Neural cell (in vitro differentiated cells): ENCODE measurements at regions not wholly inside any gene's neighbourhood (a gene's known extent, or its start where the extent isn't known, plus 50 kb on each side); places are given as distances from the start of the nearest gene placed in this dataset.
A peak's percentile ranks its signal among the peaks of the same experiment; 100 is the strongest.

Source experiments
- H2AFZ ChIP-seq: fragments of 200-600, 300-800 bp; sonication (generic), shearing (Covaris generic); 2 replicates; pipeline ENCODE4 v1.6.0; 2014; ENCODE audit warnings: low read depth, mild to moderate bottlenecking, antibody characterized with exemption, low read length, moderate library complexity
- H3F3A ChIP-seq: fragments of 200-600 bp; shearing (Covaris generic); 2 replicates; pipeline ENCODE4 v1.6.1; 2016; ENCODE audit warnings: mild to moderate bottlenecking, moderate library complexity, mixed read lengths, antibody characterized with exemption, low read length; ENCODE audit not compliant: insufficient read depth, poor library complexity, severe bottlenecking
- H3K27ac ChIP-seq: fragments of 200-600, 300-800 bp; sonication (generic), shearing (Covaris generic); 2 replicates; pipeline ENCODE4 v1.5.1; 2014; ENCODE audit warnings: mild to moderate bottlenecking, low read length, moderate library complexity
- H3K27me3 ChIP-seq: fragments of 300-800, 200-600 bp; sonication (generic), shearing (Covaris generic); 2 replicates; pipeline ENCODE4 v1.6.0; 2014; ENCODE audit warnings: mild to moderate bottlenecking, low read depth, low read length, moderate library complexity; ENCODE audit not compliant: insufficient read depth
- H3K36me3 ChIP-seq: fragments of 300-800, 200-600 bp; sonication (generic), shearing (Covaris generic); 2 replicates; pipeline ENCODE4 v1.5.1; 2014; ENCODE audit warnings: mild to moderate bottlenecking, antibody characterized with exemption, low read length, moderate library complexity; ENCODE audit not compliant: insufficient read depth
- H3K4me2 ChIP-seq: fragments of 300-800, 200-600 bp; sonication (generic), shearing (Covaris generic); 2 replicates; pipeline ENCODE4 v1.6.0; 2014; ENCODE audit warnings: mild to moderate bottlenecking, low read length
- H3K4me3 ChIP-seq: fragments of 300-800, 200-600 bp; sonication (generic), shearing (Covaris generic); 2 replicates; pipeline ENCODE4 v1.5.1; 2014; ENCODE audit warnings: mild to moderate bottlenecking, low read length, moderate library complexity
- H3K79me2 ChIP-seq: fragments of 200-600 bp; shearing (Covaris generic); replicated peaks from 2 replicates; pipeline ENCODE4 v1.6.0; 2014; ENCODE audit warnings: mild to moderate bottlenecking, low read length, moderate library complexity; ENCODE audit not compliant: insufficient read depth
- H3K9ac ChIP-seq: fragments of 300-800, 200-600 bp; sonication (generic), shearing (Covaris generic); 2 replicates; pipeline ENCODE4 v1.6.1; 2016; ENCODE audit warnings: mild to moderate bottlenecking, low read length, mixed read lengths
- H3K9me2 ChIP-seq: fragments of 200-600 bp; shearing (Covaris generic); 2 replicates; pipeline ENCODE4 v1.6.1; 2016; ENCODE audit warnings: mild to moderate bottlenecking, low read length, mixed read lengths; ENCODE audit not compliant: insufficient read depth
- H3K9me3 ChIP-seq: fragments of 200-600, 300-800 bp; sonication (generic), shearing (Covaris generic); 2 replicates; pipeline ENCODE4 v1.6.1; 2016; ENCODE audit warnings: mild to moderate bottlenecking, mixed run types, low read length, moderate library complexity, mixed read lengths
- H4K20me1 ChIP-seq: fragments of 200-600 bp; shearing (Covaris generic); 2 replicates; pipeline ENCODE4 v1.6.1; 2016; ENCODE audit warnings: mild to moderate bottlenecking, mixed run types; ENCODE audit not compliant: insufficient read depth
- EP300 ChIP-seq: fragments of 450-650 bp; conservative IDR thresholded peaks from 2 replicates; pipeline ENCODE4 v1.6.1; 2014; ENCODE audit warnings: antibody characterized with exemption, mild to moderate bottlenecking, moderate library complexity; ENCODE audit not compliant: poor library complexity, severe bottlenecking
- EZH2 ChIP-seq: fragments of 200-600, 300-800 bp; shearing (Covaris generic), sonication (generic); IDR thresholded peaks from 2 replicates; pipeline ENCODE4 v1.6.1; 2014; ENCODE audit warnings: antibody characterized with exemption, low read length, borderline replicate concordance, mild to moderate bottlenecking; ENCODE audit not compliant: insufficient read depth, poor library complexity, severe bottlenecking
- MXI1 ChIP-seq: fragments of 450-650 bp; conservative IDR thresholded peaks from 2 replicates; pipeline ENCODE4 v1.6.1; 2014; ENCODE audit warnings: antibody characterized with exemption, mild to moderate bottlenecking; ENCODE audit not compliant: poor library complexity, severe bottlenecking
- POLR2AphosphoS5 ChIP-seq: IDR thresholded peaks from 2 replicates; pipeline ENCODE4 v1.6.1; 2012
- RAD21 ChIP-seq: fragments of 450-650 bp; conservative IDR thresholded peaks from 2 replicates; pipeline ENCODE4 v1.6.1; 2014; ENCODE audit warnings: antibody characterized with exemption, mild to moderate bottlenecking, moderate library complexity
- REST ChIP-seq: IDR thresholded peaks from 2 replicates; pipeline ENCODE4 v1.6.1; 2012; ENCODE audit warnings: borderline replicate concordance
- SMC3 ChIP-seq: fragments of 450-650 bp; conservative IDR thresholded peaks from 2 replicates; pipeline ENCODE4 v1.6.1; 2014; ENCODE audit warnings: antibody characterized with exemption, mild to moderate bottlenecking, moderate library complexity; ENCODE audit not compliant: poor library complexity
- TAF1 ChIP-seq: IDR thresholded peaks from 2 replicates; pipeline ENCODE4 v1.6.1; 2012; ENCODE audit warnings: low read depth
- TF ChIP-seq, protein P1 (sequence below): fragments of 450-650 bp; IDR thresholded peaks from 2 replicates; pipeline ENCODE4 v1.5.1; 2014; ENCODE audit warnings: antibody characterized with exemption, mild to moderate bottlenecking, moderate library complexity; ENCODE audit not compliant: poor library complexity, severe bottlenecking

GRCh38 chr4:159451006-159451405, 348.1 kb downstream of the RAPGEF2 start:
- H3K9ac ChIP-seq, result no peak overlapping the region
- no peaks in the 10 kb centered on the region for H3K9me2 ChIP-seq
- H3K9me3 ChIP-seq, result no peaks in the 10 kb centered on the region
- no peak overlapping the region for H3K27ac ChIP-seq
- no peaks in the 10 kb centered on the region for H4K20me1 ChIP-seq
- H3K4me3 ChIP-seq, result no peak overlapping the region
- H3K36me3 ChIP-seq, result no peaks in the 10 kb centered on the region
- H3F3A ChIP-seq, result no peaks in the 10 kb centered on the region
- H2AFZ ChIP-seq, result no peak overlapping the region
- no peaks in the 10 kb centered on the region for H3K79me2 ChIP-seq
- no peaks in the 10 kb centered on the region for H3K27me3 ChIP-seq
- TF ChIP-seq MXI1 (no peak), EP300 (no peak)
- TF ChIP-seq, protein P1, sequence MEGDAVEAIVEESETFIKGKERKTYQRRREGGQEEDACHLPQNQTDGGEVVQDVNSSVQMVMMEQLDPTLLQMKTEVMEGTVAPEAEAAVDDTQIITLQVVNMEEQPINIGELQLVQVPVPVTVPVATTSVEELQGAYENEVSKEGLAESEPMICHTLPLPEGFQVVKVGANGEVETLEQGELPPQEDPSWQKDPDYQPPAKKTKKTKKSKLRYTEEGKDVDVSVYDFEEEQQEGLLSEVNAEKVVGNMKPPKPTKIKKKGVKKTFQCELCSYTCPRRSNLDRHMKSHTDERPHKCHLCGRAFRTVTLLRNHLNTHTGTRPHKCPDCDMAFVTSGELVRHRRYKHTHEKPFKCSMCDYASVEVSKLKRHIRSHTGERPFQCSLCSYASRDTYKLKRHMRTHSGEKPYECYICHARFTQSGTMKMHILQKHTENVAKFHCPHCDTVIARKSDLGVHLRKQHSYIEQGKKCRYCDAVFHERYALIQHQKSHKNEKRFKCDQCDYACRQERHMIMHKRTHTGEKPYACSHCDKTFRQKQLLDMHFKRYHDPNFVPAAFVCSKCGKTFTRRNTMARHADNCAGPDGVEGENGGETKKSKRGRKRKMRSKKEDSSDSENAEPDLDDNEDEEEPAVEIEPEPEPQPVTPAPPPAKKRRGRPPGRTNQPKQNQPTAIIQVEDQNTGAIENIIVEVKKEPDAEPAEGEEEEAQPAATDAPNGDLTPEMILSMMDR, result no peak
- H3K4me2 ChIP-seq, result no peak overlapping the region

DNA sequence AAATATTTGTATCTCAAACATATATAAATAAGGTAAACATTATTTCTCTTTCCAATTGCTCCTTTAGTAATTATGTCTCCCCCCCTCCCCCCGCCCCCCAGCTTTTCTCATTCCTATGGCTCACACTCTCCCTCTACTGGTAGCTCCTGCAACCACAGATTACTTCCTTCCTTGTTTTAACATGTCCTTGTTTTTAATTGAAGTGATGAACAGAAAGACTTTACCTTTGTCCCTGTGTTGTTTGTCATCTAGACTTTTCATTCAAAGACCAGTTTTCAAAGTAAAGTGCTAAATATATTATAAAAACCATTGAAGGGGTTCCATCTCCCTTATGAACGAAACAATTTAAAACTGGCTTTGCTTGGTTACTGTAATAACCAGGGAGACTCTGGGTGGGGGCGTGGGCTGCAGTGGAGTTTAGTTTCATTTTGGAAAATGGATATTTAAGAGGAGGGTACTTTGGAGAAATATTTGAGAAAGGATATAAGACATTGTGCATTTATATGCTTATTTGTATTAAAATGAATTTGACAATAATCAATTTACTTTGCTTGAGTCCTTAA, 352.9 kb downstream of the RAPGEF2 start:
- Histone ChIP-seq H3K36me3 (no peaks in the 10 kb centered on the region), H3K9me2 (no peaks in the 10 kb centered on the region), H2AFZ (no peak overlapping the region), H3K4me2 (no peak overlapping the region), H3K27me3 (no peaks in the 10 kb centered on the region), H3K9me3 (no peaks in the 10 kb centered on the region), H3K27ac (no peak overlapping the region), H3K79me2 (no peaks in the 10 kb centered on the region), H3F3A (no peaks in the 10 kb centered on the region), H4K20me1 (no peaks in the 10 kb centered on the region), H3K4me3 (no peak overlapping the region), H3K9ac (no peak overlapping the region)
- TF ChIP-seq, protein P1, result peak; percentile 45
- no peak for TF ChIP-seq SMC3
- no peak for TF ChIP-seq EP300
- no peak for TF ChIP-seq EZH2
- TF ChIP-seq TAF1, result no peak
- TF ChIP-seq REST, result no peak
- no peak for TF ChIP-seq RAD21
- TF ChIP-seq POLR2AphosphoS5, result no peak
